ENCODE measurements at regions not wholly inside any gene's neighbourhood (a gene's known extent, or its start where the extent isn't known, plus 50 kb on each side); places are given as distances from the start of the nearest gene placed in this dataset.
"Not testable (repeated sequence)": the region's sequence is repeated elsewhere in the genome, so short reads cannot be mapped to it uniquely, and the experiment has no call there.

DNA sequence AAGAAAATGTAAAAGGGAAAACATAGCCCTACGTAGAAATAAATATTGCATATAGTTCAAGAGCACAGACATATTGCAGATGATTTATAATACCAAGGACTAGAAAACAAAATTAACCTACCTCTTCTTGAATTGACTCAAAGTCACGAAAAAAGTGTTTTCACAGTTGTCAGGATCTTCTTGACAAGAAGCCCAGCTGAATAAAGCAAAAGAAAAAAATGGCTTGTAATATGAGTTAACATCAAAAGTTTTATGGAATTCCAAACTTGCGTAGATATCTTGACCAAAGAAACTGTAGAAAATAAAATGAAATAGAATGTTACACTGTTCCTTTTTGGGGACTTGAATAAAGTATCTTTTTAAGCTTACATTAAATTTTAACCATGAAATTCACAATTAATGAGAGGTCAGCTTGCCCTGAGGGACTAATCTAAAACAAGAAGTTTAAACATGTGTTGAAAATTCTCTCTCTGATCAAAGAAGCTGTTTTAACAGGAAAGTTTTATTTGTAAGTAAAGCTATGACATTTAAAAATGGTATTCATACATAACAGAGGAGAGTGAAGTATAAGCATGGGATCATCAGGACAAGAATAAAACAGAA, 133.1 kb upstream of the SEMA3C start:
- ChIA-PET CTCF (no interaction called here), POLR2A (no interaction called here)
- no peak for DNase-seq (ENCODE audit: low read depth, low spot score)
- H3K4me3 ChIP-seq (ENCODE audit: low read depth, low read length): no peak overlapping the region
- TF ChIP-seq, protein P1, sequence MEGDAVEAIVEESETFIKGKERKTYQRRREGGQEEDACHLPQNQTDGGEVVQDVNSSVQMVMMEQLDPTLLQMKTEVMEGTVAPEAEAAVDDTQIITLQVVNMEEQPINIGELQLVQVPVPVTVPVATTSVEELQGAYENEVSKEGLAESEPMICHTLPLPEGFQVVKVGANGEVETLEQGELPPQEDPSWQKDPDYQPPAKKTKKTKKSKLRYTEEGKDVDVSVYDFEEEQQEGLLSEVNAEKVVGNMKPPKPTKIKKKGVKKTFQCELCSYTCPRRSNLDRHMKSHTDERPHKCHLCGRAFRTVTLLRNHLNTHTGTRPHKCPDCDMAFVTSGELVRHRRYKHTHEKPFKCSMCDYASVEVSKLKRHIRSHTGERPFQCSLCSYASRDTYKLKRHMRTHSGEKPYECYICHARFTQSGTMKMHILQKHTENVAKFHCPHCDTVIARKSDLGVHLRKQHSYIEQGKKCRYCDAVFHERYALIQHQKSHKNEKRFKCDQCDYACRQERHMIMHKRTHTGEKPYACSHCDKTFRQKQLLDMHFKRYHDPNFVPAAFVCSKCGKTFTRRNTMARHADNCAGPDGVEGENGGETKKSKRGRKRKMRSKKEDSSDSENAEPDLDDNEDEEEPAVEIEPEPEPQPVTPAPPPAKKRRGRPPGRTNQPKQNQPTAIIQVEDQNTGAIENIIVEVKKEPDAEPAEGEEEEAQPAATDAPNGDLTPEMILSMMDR (IDR thresholded peaks at IDR 0.05; ENCODE audit: insufficient read depth, low read length, missing control alignments): no peak

DNA sequence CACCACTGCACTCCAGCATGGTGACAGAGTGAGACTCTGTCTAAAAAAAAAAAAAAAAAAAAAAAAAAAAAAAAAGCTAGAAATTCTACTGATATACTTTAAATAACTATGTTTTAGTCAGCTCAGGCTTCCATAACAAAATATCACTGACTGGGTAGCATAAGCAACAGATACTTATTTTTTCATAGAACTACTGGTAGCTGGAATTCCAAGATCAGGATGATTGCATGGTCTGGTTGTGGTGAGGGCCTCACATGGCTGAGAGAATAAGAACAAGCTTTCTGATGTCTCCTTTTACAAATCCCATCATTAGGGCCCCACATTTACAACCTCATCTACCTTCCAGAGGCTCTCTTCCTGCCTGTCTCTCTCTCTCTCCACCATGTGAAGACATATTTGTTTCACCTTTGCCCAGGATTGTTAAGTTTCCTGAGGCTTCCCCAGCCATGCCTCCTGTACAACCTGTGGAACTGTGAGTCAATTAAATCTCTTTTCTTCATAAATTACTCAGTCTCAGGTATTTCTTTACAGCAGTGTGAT, 126.7 kb upstream of the SEMA3C start:
- DNase-seq (ENCODE audit: low read depth, low spot score): no peak
- H3K4me3 ChIP-seq (ENCODE audit: low read depth, low read length): no peak overlapping the region
- CTCF ChIA-PET: no interaction called here
- POLR2A ChIA-PET: no interaction called here
- TF ChIP-seq, protein P1 (IDR thresholded peaks at IDR 0.05; ENCODE audit: insufficient read depth, low read length, missing control alignments): no peak

DNA sequence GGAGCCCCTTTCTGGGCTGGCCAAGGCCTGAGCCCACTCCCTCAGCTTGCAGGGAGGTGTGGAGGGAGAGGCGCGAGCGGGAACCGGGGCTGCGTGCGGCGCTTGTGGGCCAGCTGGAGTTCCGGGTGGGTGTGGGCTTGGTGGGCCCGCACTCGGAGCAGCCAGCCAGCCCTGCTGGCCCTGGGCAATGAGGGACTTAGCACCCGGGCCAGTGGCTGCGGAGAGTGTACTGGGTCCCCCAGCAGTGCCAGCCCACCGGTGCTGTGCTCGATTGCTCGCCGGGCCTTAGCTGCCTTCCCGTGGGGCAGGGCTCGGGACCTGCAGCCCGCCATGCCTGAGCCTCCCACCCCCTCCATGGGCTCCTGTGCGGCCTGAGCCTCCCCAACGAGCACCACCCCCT, 123.8 kb upstream of the SEMA3C start:
- CTCF ChIA-PET; H3K4me3 ChIP-seq (ENCODE audit: low read depth, low read length); POLR2A ChIA-PET; DNase-seq (ENCODE audit: low read depth, low spot score): not testable (repeated sequence)

DNA sequence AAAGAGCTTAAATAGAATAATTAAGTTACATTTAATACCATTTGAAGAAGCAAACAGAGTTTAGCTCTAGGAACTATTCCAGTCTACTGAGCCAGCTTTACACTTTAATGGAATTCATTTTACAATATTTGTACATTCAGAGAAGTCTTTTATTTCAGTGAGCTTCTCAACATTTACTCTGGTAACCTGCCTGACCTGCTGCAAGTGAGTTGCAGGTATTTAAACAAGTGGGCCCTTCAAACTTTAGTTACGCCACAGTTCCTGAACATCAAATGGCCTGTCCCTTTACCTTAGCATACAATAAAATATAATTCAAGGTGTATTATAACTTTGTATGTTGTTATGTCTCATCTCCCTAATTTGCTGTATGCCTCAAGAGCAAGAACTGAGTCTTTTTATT, 121.6 kb upstream of the SEMA3C start:
- TF ChIP-seq, protein P1 (IDR thresholded peaks at IDR 0.05; ENCODE audit: insufficient read depth, low read length, missing control alignments): no peak
- no peak overlapping the region for H3K4me3 ChIP-seq (ENCODE audit: low read depth, low read length)
- no peak for DNase-seq (ENCODE audit: low read depth, low spot score)
- ChIA-PET POLR2A (no interaction called here), CTCF (no interaction called here)

DNA sequence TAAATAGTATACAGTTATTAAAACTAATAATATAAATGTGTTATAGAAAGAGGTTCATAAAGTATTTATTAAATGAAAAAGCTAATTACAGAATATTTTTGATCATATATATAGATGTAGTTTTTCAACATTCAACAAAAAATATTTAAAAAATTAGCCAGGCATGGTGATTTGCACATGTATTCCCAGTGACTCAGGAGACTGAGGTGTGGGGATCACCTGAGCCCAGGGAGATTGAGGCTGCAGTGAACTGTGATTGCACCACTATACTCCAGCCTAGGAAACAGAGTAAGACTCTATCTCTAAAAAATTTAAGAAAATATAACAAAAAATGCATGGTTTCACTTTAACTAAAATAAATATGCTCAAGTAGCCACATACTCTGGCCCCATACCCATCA, 118.0 kb upstream of the SEMA3C start:
- POLR2A ChIA-PET: no interaction called here
- DNase-seq (ENCODE audit: low read depth, low spot score): no peak
- TF ChIP-seq, protein P1 (IDR thresholded peaks at IDR 0.05; ENCODE audit: insufficient read depth, low read length, missing control alignments): no peak
- CTCF ChIA-PET: no interaction called here
- no peak overlapping the region for H3K4me3 ChIP-seq (ENCODE audit: low read depth, low read length)

DNA sequence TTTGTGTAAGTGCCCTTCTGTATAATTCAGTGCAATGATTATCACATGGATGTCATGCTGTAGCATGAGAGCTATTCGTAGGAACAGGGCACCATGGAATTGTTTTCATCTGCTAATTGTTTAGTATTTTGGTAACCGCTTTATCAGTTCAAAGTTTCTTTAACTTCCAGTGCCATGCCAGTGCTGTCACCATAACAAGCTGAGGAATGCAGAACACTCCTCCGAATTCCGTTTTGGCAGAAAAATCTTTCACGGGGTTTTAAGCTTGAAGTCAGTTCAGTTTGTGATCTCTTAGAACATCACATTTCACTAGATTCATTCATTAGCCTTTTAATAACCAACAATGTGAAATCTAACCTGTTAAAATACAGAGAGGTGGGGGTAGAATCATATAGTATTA, 117.2 kb upstream of the SEMA3C start:
- POLR2A ChIA-PET: no interaction called here
- TF ChIP-seq, protein P1 (IDR thresholded peaks at IDR 0.05; ENCODE audit: insufficient read depth, low read length, missing control alignments): no peak
- H3K4me3 ChIP-seq (ENCODE audit: low read depth, low read length): no peak overlapping the region
- DNase-seq (ENCODE audit: low read depth, low spot score): no peak
- CTCF ChIA-PET: no interaction called here

DNA sequence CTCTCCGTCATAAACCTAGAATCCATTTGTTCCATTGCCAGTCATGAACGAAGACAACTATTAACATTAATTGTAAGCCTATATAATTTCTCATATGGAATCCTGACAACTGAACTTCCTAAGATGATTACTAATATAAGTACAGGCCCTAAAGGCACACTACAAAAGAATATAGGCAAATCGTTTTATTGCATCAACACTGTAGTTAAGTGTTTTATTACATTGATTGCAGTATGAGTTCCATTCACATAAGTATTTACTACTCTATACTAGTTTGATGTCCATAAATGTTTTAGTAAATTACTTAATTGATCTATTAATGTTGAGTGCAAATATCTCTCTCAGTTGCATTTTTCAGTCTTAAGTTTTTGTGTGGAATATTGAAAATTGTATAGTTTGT, 113.1 kb upstream of the SEMA3C start:
- ChIA-PET CTCF (no interaction called here), POLR2A (no interaction called here)
- no peak overlapping the region for H3K4me3 ChIP-seq (ENCODE audit: low read depth, low read length)
- no peak for DNase-seq (ENCODE audit: low read depth, low spot score)
- TF ChIP-seq, protein P1 (IDR thresholded peaks at IDR 0.05; ENCODE audit: insufficient read depth, low read length, missing control alignments): no peak

Data from AG04449 (cell line).